ENCODE measurements at regions not wholly inside any gene's neighbourhood (a gene's known extent, or its start where the extent isn't known, plus 50 kb on each side); places are given as distances from the start of the nearest gene placed in this dataset.

GRCh38 chr22:48902983-48903650 is 924.6 kb downstream of the BRD1 start:
- H3K27me3 Mint-ChIP-seq, result peaks cover 81% of the 10 kb centered on the region
- no peak overlapping the region for H3K27ac Mint-ChIP-seq
- H3K9me3 Mint-ChIP-seq, result no peaks in the 10 kb centered on the region
- DNase-seq, result no peak
- no peak overlapping the region for H3K4me3 Mint-ChIP-seq
- ATAC-seq, result no peak
- no peaks in the 10 kb centered on the region for H3K4me1 Mint-ChIP-seq

- H3K9me3 Mint-ChIP-seq, result no peaks in the 10 kb centered on the region
- DNase-seq (no peak), ATAC-seq (no peak)
- no peak overlapping the region for H3K27ac Mint-ChIP-seq
- H3K4me1 Mint-ChIP-seq, result no peaks in the 10 kb centered on the region
- H3K4me3 Mint-ChIP-seq, result no peak overlapping the region
- H3K27me3 Mint-ChIP-seq, result peaks cover 80% of the 10 kb centered on the region
Measured at GRCh38 chr22:48902001-48902869, 925.4 kb downstream of the BRD1 start.

GRCh38 chr22:48901324-48901723 is 926.3 kb downstream of the BRD1 start:
- H3K4me1 Mint-ChIP-seq, result no peaks in the 10 kb centered on the region
- H3K27me3 Mint-ChIP-seq, result peaks cover 80% of the 10 kb centered on the region
- H3K4me3 Mint-ChIP-seq, result no peak overlapping the region
- no peak overlapping the region for H3K27ac Mint-ChIP-seq
- DNase-seq (no peak), ATAC-seq (no peak)
- H3K9me3 Mint-ChIP-seq, result no peaks in the 10 kb centered on the region

DNA sequence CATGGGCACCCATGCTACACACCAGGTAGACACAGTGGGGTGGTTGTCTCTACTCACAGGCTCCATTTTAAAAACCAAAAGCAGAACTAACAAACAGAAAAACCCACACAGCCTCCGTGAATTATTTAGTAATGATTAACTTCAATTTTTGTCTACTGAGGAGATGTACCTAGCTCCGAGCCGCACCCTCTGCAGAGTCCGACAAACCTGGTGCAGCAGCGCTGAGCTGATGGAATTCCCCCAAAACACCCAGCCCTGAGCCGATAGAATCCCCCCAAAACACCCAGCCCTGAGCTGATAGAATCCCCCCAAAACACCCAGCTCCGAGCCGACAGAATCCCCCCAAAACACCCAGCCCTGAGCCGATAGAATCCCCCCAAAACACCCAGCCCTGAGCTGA is 927.0 kb downstream of the BRD1 start:
- Mint-ChIP-seq H3K4me1 (no peaks in the 10 kb centered on the region), H3K4me3 (no peak overlapping the region), H3K9me3 (no peaks in the 10 kb centered on the region), H3K27ac (no peak overlapping the region), H3K27me3 (peaks cover 78% of the 10 kb centered on the region)
- ATAC-seq, result no peak
- DNase-seq, result no peak

DNA sequence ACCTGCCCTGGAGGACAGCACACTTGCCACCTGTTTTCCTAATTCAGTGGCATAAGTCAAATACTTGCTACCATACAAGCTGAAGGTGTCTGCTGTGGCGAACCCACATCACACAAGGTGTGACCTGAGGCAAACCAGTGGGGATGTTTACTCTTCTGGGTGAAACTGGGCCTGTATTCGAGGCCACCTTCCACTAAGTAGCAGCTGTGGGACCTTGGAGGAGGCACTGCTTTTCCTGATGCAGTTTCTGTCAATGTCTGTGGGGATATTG is 927.4 kb downstream of the BRD1 start:
- Mint-ChIP-seq H3K4me1 (no peaks in the 10 kb centered on the region), H3K9me3 (no peaks in the 10 kb centered on the region), H3K27me3 (peaks cover 78% of the 10 kb centered on the region), H3K4me3 (no peak overlapping the region), H3K27ac (no peak overlapping the region)
- ATAC-seq, result no peak
- DNase-seq, result no peak

DNA sequence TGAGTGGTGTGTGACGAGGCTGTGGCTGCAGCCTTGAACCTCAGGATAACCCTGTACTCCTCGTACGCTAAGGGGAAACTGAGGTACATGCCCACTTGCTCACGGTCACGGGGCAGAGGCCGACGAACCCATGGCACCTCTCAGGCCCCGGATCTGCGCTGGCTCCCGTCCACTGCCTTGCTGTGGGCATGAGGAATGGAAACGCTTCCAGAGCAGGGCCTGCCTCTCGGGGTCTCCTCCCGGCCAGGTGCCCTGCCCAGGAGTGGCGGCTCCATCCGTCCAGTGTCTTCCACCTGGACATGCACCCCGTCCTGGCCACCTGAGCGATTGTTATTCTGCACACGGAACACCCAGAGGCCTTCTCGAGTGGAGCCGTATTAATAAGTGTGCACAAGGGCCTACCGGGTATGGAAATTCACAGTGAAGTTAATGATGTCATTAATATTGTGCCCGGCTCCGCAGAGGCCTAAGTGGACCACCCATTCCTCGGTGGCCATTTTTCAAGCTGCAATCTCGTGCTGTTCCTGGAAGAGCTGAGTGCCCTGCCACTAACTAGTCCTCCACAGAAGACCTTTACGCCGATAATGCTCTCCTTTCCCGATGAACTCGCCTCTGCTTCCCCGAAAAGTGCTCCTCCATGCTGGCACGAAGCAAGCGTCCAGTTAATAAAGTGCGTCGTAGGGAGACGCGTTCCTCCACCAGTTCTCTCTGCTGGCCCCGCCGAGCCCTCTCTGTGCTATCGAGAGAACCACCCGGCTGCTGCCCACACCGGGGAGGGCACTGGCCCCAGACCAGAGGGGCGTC is 927.9 kb downstream of the BRD1 start:
- Mint-ChIP-seq H3K27me3 (peaks cover 78% of the 10 kb centered on the region), H3K27ac (no peak overlapping the region), H3K4me3 (no peak overlapping the region), H3K4me1 (no peaks in the 10 kb centered on the region), H3K9me3 (no peaks in the 10 kb centered on the region)
- no peak for ATAC-seq
- DNase-seq, result no peak

DNA sequence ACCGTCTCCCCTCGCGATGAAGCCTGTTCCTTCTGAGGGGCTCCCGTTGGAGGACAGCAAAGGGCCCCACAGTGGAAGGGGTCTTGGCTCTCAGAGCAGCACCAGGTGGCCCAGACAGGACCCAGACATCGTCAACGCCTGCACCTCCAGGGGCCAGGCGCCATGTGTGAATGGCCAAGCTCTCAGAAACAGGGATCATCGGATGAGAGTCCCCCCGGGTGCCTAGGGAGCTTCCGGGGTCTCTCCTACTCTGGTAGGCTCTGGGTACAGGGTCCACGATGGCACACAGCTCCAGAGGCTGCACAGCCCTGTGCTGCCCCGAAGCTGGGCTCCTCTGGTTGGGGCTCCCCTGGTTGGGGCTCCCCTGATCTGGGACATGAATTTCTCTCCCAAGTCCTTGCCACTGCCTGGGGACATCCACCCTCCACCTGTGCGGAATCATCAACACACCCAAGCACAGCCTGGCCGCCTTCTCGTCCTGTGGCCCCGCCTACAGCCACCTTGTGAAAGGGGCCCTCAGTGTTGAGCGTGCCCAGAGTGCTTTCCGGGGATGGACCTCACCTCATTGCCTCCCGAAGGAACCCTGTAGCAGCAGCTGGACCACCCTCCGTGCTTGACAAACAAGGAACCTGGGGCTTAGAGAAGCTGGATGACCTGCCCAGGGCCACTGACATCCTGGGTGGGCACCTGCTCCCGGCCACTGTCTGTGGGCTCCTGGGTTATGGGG is 929.0 kb downstream of the BRD1 start:
- H3K27ac Mint-ChIP-seq, result no peak overlapping the region
- H3K27me3 Mint-ChIP-seq, result peaks cover 77% of the 10 kb centered on the region
- H3K4me1 Mint-ChIP-seq, result no peaks in the 10 kb centered on the region
- DNase-seq (no peak), ATAC-seq (no peak)
- no peak overlapping the region for H3K4me3 Mint-ChIP-seq
- H3K9me3 Mint-ChIP-seq, result no peaks in the 10 kb centered on the region

- ATAC-seq, result no peak
- Mint-ChIP-seq H3K4me1 (no peaks in the 10 kb centered on the region), H3K27ac (no peak overlapping the region), H3K4me3 (no peak overlapping the region), H3K27me3 (peaks cover 76% of the 10 kb centered on the region), H3K9me3 (no peaks in the 10 kb centered on the region)
- no peak for DNase-seq
Measured at GRCh38 chr22:48897645-48898370, 929.9 kb downstream of the BRD1 start.

DNA sequence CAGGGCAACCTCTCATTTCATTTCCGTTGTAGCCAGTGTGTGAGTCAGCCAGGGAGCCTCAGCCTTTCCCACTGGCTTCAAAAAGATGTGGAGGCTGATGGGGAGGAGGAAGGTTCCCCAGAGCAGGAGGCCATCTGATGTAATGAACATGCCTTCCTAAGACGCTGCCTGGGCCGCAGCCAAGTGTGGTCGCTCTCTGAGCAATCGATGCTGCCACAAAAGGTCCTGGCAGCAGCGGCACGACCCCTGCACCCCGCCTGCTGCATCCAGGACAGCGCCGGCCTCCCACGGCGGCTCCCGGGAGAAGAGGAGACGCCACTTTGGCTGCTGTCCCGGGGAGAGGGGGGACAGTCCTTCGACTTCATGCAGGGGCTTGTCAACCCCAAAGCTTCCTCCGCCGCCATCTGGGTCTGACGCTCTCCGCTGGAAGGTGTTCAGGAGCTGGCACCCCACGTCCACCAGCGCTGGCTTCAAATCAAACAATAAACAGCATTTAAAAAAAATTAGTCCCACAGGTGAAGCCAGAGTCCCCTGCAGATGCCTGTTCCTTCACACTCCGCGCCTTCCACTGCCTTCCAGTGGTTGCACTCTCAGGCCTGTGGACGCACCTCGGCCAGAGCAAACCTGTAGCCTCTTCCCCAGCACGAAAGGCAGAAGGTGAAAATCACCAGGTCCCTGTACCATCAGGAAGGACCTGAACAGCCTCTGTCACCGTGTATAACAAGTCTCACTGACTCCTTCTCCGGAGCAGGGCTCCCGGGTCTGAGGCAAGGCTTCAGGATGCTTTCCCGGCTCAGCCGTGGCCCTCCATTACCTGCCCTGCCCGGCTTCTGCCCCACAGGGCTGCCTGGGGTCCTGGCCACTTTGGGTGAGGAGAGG is 930.7 kb downstream of the BRD1 start:
- H3K27me3 Mint-ChIP-seq, result peaks cover 77% of the 10 kb centered on the region
- H3K9me3 Mint-ChIP-seq, result no peaks in the 10 kb centered on the region
- no peak overlapping the region for H3K27ac Mint-ChIP-seq
- H3K4me1 Mint-ChIP-seq, result no peaks in the 10 kb centered on the region
- no peak overlapping the region for H3K4me3 Mint-ChIP-seq
- no peak for ATAC-seq
- no peak for DNase-seq

- DNase-seq, result no peak
- peak; percentile 39 for ATAC-seq
- no peak overlapping the region for H3K27ac Mint-ChIP-seq
- peaks cover 69% of the 10 kb centered on the region for H3K27me3 Mint-ChIP-seq
- H3K4me1 Mint-ChIP-seq, result no peaks in the 10 kb centered on the region
- H3K4me3 Mint-ChIP-seq, result no peak overlapping the region
- no peaks in the 10 kb centered on the region for H3K9me3 Mint-ChIP-seq
Measured at GRCh38 chr22:48895831-48896765, 931.6 kb downstream of the BRD1 start.

GRCh38 chr22:48895336-48895735 is 932.3 kb downstream of the BRD1 start:
- no peaks in the 10 kb centered on the region for H3K4me1 Mint-ChIP-seq
- ATAC-seq (no peak), DNase-seq (no peak)
- no peak overlapping the region for H3K4me3 Mint-ChIP-seq
- no peaks in the 10 kb centered on the region for H3K9me3 Mint-ChIP-seq
- H3K27ac Mint-ChIP-seq, result no peak overlapping the region
- peaks cover 61% of the 10 kb centered on the region for H3K27me3 Mint-ChIP-seq

- ATAC-seq, result no peak
- Mint-ChIP-seq H3K27ac (no peak overlapping the region), H3K4me1 (no peaks in the 10 kb centered on the region), H3K9me3 (no peaks in the 10 kb centered on the region), H3K27me3 (peaks cover 56% of the 10 kb centered on the region), H3K4me3 (no peak overlapping the region)
- DNase-seq, result no peak
Measured at GRCh38 chr22:48894804-48895250, 932.8 kb downstream of the BRD1 start.

DNA sequence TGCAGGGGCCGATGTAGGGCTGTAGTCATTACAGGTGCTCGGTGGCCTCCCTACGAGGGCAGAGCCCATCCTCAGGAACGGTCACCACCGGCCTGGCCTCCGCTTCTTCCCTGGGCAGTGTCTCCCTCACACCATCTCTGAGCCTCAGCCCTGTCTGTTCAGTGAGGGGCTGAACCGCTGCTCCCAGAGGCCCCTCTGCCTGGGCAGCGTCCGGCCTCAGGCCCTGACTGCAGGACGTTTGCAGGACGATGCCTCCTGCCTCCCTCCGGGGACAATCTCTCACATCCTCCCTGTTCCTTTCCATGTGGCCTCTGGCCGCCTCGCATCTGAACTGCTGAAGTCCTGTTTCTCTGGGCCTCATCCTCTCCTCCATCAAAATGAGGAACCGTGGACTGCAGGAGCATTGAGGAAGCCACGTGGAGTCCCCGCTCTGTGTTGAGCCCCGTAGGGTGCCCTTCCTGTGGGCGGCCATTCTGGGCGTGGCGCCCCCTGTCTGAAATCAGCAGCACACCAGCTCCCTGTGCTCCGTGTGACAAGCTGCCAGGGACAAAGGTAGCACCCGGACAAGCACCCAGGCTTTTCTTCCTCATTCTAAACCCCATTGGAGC is 933.5 kb downstream of the BRD1 start:
- Mint-ChIP-seq H3K9me3 (no peaks in the 10 kb centered on the region), H3K4me3 (no peak overlapping the region), H3K4me1 (no peaks in the 10 kb centered on the region), H3K27me3 (peaks cover 55% of the 10 kb centered on the region), H3K27ac (no peak overlapping the region)
- DNase-seq, result no peak
- ATAC-seq, result no peak

Data from stimulated activated naive CD8-positive, alpha-beta T cell treated with anti-CD3 and anti-CD28 coated beads, Interleukin-15, amount 100 ng/mL, for 72 hours (primary cell).